ENCODE measurements at regions not wholly inside any gene's neighbourhood (a gene's known extent, or its start where the extent isn't known, plus 50 kb on each side); places are given as distances from the start of the nearest gene placed in this dataset.

DNA sequence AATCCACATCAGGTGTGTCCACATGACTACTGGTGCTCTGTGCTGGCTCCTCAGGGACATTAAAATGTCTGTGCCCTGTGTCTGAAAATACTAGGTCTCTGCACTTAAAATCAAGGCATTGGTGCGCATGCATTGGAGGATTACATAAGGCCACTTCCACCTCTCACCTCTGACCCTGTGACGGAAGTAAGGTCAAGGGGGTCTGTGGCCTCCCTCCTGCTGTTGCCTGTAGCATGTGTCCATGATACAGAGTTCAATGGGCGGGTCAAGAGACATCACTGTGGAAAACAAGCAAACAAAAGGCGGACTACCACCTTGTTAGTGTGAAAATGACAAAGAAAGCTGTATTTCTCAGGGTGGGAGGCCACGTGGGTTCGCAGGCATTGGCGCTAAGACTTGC, 208.6 kb upstream of the PWP1 start:
- TF ChIP-seq, protein P1, sequence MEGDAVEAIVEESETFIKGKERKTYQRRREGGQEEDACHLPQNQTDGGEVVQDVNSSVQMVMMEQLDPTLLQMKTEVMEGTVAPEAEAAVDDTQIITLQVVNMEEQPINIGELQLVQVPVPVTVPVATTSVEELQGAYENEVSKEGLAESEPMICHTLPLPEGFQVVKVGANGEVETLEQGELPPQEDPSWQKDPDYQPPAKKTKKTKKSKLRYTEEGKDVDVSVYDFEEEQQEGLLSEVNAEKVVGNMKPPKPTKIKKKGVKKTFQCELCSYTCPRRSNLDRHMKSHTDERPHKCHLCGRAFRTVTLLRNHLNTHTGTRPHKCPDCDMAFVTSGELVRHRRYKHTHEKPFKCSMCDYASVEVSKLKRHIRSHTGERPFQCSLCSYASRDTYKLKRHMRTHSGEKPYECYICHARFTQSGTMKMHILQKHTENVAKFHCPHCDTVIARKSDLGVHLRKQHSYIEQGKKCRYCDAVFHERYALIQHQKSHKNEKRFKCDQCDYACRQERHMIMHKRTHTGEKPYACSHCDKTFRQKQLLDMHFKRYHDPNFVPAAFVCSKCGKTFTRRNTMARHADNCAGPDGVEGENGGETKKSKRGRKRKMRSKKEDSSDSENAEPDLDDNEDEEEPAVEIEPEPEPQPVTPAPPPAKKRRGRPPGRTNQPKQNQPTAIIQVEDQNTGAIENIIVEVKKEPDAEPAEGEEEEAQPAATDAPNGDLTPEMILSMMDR (conservative IDR thresholded peaks at IDR 0.05; ENCODE audit: low read length), result no peak
- no peak for TF ChIP-seq EZH2phosphoT487 (IDR thresholded peaks at IDR 0.05; ENCODE audit: borderline replicate concordance)
